GM12891 (cell line): ENCODE measurements at regions not wholly inside any gene's neighbourhood (a gene's known extent, or its start where the extent isn't known, plus 50 kb on each side); places are given as distances from the start of the nearest gene placed in this dataset.

Experiments
- PAX5 ChIP-seq: IDR thresholded peaks from 2 replicates; pipeline ENCODE4 v1.6.1; 2011; ENCODE audit warnings: low read length, moderate library complexity, mild to moderate bottlenecking; ENCODE audit not compliant: insufficient read depth, severe bottlenecking
- POLR2A ChIP-seq: IDR thresholded peaks from 2 replicates; pipeline ENCODE4 v1.6.1; 2011; ENCODE audit warnings: low read depth, low read length, control low read depth
- POLR2AphosphoS5 ChIP-seq: IDR thresholded peaks from 2 replicates; pipeline ENCODE4 v1.6.1; 2011; ENCODE audit warnings: low read depth, low read length, control low read depth
- POU2F2 ChIP-seq: IDR thresholded peaks from 2 replicates; pipeline ENCODE4 v1.6.1; 2011; ENCODE audit warnings: low read depth, mild to moderate bottlenecking, control low read depth, low read length, moderate library complexity
- SPI1 ChIP-seq: IDR thresholded peaks from 2 replicates; pipeline ENCODE4 v1.6.1; 2011; ENCODE audit warnings: low read depth, low read length, control low read depth
- TAF1 ChIP-seq: IDR thresholded peaks from 2 replicates; pipeline ENCODE4 v1.6.1; 2011; ENCODE audit warnings: low read depth, low read length, control low read depth

- no peak for TF ChIP-seq POLR2AphosphoS5
- no peak for TF ChIP-seq POLR2A
- TF ChIP-seq TAF1, result no peak
- no peak for TF ChIP-seq SPI1
- no peak for TF ChIP-seq PAX5
- no peak for TF ChIP-seq POU2F2
These were observed 849.6 kb upstream of the MANEA start for GRCh38 chr6:94727710-94728109.
